Testis (tissue), 2 donors: ENCODE measurements at regions not wholly inside any gene's neighbourhood (a gene's known extent, or its start where the extent isn't known, plus 50 kb on each side); places are given as distances from the start of the nearest gene placed in this dataset.

Experiments used
- CTCF ChIP-seq, 3 experiments: fragments of 450-650 bp in 2 of 3; fragments of 200-600 bp in 1 of 3; sonication (generic) in 1 of 3; IDR thresholded peaks; one replicate each; pipeline ENCODE4 v1.5.1; 2016 to 2019; ENCODE audit warnings: antibody characterized with exemption in 3 of 3, mild to moderate bottlenecking in 2 of 3, moderate library complexity in 1 of 3
- POLR2A ChIP-seq: fragments of 450-650 bp; IDR thresholded peaks from one replicate; pipeline ENCODE4 v1.6.1; 2017; ENCODE audit warnings: antibody characterized with exemption, mild to moderate bottlenecking, moderate library complexity

GRCh38 chr13:107531180-107531579, 684.2 kb downstream of the LIG4 start:
- TF ChIP-seq CTCF (IDR thresholded peaks at IDR 0.05): no peak
- TF ChIP-seq POLR2A: no peak
